Astrocyte of the hippocampus (primary cell): ENCODE measurements at regions not wholly inside any gene's neighbourhood (a gene's known extent, or its start where the extent isn't known, plus 50 kb on each side); places are given as distances from the start of the nearest gene placed in this dataset.

Source experiments
- DNase-seq: peaks from one replicate; pipeline ENCODE4 v3.0.0; 2011; ENCODE audit warnings: low read depth, low spot score

DNA sequence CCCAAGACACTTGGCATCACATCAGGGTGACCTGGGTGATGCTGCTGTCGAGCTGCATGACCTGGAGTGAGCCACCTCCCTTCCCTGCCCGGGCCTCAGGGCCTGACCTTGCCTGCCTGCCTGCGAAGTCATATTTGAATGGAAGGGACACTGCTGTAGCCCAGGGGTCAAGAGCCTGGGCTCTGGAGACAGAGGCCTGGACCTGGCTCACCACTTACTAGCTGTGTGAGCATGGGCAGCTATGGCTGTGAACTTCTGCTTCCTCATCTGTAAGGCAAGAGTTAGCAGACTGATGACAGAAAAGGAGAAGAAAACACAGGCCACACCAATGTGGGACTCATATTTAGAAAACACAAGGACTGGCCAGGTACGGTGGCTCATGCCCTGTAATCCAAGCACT lies 118.7 kb downstream of the ZFP36L2 start:
- no peak for DNase-seq

DNA sequence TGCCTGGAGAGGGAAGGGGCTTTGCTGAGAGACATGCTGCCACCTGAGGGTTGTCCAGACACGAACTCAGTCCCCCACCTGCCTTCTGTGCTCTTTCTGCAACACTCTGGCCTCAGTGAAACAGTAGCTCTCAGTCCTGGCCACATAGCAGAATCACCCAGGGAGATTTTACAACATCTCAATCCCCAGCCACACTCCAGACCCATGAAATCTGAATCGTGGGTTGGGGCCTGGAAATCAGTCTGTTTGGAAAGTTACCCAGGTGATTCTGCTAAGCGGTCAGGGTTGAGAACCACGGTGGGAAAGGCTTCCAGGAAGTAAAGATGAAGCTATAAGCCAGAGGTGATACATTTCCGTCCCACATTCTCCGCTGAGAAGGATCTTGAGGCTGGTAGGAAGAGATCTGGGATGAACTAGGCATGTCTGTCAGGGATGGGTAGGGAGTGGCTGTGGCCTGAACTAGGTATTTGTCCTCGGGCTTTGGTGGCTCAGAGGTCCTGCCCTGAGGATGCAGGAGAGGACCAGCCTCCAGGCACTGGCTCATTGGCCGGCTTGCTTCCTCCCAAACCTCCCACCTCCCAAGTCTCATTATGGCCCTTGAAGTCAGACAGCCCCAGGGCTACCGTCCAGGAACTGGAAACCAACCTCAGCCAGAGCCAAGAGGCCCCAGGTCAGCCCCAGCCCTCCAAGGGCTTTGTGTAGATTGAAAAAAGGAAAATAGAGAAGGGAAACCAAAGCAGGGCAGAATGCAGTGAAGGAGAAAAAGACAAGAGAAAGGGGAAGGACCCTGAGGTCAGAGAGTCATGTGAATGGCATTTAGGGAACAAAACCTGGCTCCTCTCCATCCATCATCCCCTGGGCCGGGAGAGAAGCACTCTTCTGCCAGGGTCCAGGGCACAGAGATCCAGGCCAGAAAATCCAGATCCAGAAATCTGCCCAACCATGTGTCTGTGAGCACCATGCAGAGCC lies 119.6 kb downstream of the ZFP36L2 start:
- peak; percentile 63 for DNase-seq

DNA sequence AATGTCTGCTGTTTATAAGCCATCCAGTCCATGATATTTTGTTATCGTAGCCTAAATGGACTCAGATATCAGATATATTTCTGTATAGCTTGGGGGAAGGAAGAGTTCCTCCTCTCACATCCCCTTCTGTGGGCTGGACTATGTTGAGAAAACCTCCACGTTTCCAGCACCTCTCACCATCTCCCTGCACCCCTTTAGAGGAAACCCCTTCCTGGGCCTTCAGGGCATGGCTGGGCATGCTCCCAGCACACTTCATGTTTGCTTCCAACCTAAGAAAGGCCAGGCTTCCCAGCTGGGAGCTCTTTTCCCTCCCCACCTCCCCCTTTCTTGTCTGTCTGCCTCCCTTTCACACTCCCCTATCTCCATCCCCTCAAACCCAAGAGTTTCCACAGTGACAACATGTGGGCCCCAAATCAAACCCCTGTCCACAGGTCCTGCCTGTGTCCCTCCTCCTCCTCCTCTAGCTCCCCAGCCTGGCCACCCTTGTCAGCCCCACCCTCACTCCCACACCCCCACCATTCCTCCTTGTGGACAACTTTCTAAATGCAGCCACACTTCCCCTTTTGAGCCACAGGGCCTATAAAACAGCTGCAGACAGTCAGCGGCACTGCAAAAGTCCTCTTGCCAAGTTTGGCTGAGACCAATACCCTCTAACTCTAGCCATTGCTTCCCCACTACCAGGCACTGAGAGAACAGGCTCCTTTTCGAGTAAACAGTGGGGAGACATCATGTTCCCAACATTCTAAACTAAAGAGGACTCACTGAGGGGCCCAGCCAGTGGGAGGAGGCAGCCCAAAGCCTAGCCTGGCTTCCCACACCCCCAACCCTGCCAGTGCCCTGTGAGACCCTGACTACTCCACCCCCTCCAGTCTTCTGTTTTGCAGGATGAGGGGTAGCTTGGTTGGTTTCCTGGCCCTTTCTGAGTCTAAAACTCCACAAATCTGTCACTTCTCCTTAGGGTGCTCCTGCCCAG lies 120.5 kb downstream of the ZFP36L2 start:
- no peak for DNase-seq

DNA sequence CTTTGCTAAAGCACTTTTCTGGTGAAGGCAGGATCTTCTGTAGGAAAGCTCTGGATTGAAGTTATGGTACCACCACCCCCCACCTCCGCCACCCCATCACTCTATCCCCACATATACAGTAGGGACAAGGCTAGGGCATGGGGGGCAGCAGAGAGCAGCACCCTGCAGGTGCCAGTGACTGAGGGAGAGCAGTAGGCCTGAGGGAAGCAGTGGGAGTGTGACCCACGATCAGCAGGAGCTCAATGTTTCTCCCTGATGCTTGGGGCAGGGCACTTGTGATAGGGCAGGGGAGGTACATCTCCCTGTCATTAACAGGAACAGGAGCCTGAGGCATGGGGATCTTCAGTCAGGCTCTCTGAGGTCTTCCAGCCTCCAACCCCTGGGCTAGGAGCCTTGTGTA lies 121.6 kb downstream of the ZFP36L2 start:
- no peak for DNase-seq

DNA sequence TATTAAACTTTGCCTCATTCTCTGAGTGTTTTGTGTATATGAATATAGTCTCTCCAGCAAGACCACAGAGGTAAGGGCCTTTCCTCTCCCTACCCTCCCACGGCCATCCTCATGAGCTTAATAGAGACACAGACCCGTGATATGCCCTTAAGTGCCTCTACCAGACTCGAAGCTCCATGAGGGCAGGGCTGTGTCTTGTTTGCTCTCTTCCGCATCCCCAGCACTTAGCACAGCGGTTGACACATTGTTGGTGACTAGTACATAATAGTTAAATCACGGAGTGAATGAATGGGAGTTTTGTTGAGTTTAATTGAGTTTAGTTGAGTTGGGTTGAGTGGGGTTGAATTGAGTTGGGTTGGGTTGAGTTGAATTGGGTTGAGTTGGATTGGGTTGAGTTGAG lies 122.3 kb downstream of the ZFP36L2 start:
- DNase-seq, result no peak

DNA sequence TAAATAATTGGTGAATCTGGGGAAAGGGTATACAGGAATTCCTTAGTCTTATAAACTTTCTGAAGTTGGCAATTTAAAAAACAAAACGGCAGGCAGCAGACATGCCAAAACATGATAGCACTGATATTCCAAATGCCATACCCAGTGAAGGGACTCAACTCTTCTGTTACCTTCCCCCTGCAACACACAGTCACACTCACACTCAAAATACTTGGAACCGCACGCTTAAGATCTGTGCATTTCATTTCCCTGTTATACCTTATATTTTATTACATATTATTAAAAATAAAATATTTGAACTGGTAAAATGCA lies 123.4 kb downstream of the ZFP36L2 start:
- DNase-seq, result no peak

DNA sequence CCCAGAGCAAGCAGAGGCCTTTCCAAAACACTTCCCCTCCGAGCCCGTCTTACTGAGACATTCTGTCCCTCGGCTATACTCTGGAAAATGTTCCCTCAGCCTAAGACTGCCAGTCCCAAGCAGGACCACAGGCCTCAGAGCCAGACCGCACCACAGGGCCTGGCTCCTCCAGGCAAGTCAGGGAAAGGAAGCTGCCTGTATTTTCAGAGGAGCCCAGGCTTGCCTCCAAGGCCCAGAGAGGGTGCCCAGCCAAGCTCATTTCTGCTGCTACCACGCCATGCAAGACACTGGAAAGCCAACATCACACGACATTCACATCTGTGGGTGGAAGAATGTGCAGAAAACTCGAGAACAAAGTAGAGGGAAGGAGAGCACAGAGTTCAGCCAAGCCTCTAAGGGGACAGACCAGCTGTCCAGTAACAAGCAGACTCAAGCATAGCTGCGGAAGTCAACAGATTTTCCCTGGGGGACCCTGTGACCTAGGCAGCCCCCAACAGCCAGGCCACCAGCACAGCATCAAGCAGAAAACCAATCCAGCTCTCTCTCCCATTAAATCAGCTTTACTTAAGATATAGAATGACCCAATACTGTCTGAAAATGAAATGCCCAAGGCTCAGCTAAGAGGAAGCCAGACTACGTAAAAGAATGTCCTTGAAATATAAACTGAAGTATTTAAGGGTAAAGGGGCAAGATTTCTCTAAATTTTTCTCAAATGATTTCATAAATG lies 123.9 kb downstream of the ZFP36L2 start:
- DNase-seq, result no peak

DNA sequence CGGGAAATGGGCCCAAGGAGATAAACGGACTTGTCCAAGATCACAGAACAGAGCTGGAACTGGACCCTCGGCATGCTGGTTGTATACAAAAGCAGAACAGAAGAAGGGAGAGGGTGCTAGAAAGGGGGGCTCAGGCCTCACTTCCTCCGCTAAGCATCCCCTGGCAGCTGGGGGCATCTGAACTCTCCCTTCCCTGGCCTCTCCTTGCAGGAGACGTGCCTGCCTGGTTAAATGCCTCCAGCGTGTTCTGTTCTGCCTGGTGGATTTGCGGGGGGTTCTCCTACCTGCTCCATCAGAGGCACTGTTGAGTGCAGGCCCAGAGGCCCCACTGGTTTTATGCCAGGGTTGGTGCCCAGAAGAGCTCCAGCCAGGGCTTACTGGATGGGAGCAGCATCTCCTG lies 124.7 kb downstream of the ZFP36L2 start:
- DNase-seq, result no peak

DNA sequence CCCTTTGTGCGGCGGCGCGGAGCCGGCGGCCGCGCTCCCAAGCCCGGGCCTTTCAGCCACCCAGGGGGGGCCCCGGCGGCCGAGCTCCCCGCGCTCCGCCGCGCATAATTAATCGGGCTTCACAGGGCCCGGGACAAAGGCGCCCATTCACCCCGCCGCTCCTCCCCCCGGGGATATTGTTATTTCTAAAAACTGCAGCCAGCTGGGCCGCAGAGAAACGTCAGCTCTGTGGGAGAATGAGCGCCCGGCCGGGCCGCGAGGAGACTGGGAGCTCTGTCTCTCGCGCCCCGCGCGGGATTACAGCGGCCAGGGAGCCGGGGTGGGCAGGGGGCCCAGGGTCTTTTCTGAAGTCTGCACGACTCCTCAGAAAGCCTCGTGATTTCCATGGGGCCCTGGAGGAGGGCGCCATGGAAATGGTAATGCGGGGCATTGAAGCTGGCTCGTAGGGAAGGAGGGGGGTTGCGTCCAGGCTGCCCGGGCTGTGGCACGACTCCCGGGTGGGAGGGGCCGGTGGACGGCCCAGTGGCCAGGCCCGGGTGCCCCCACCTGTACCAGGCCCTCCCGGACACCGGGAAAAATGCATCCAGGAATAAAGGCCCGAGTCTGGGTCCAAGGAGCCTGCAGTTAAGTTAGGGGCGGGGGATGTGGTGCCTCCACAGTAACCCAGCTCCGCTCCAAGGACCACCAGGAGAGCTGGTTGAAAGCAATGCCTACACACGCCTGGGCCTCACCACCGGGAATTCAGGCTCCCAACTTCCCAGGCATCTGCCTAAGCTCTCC lies 125.3 kb downstream of the ZFP36L2 start:
- DNase-seq, result peak; percentile 93

DNA sequence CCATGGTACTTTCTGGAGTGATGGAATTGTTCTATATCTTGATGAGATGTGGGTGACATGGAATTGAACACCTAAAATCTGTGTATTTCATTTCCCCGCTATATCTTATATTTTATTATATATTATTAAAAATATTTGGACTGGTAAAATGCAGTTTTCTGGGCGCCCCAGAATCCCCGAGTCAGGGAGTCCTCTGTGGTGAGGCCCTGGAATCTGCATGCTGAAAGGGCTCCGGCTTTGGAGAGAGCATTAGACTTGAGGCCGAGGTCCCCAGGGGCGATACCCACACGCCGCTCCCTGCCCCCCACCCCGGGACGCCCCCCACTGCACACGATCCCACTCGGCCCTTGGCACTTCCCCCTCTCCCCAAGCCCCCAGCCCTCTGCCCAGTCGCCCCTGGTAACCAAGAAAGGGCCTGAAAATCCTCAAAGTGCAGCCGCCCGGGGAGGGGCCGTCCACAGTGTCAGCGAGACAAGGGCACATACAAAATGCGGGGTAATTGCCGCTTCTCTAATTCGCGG lies 126.0 kb downstream of the ZFP36L2 start:
- no peak for DNase-seq

DNA sequence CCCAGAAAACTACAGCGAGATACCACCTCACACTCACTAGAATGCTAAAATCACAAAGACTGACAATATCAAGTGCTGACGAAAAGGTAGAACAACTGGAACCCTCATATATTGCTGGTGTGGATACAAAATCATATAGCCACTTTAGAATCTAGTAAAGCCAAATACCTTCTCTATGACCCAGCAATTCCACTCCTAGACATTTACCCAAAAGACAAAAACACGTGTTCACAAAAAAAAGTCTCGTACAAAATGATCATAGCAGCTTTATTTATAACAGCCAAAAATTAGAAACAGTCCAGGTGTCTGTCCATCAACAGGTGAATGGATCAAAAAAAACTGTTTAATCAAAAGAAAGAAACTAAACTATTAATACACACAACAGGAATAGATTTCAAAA lies 126.6 kb downstream of the ZFP36L2 start:
- DNase-seq, result no peak

DNA sequence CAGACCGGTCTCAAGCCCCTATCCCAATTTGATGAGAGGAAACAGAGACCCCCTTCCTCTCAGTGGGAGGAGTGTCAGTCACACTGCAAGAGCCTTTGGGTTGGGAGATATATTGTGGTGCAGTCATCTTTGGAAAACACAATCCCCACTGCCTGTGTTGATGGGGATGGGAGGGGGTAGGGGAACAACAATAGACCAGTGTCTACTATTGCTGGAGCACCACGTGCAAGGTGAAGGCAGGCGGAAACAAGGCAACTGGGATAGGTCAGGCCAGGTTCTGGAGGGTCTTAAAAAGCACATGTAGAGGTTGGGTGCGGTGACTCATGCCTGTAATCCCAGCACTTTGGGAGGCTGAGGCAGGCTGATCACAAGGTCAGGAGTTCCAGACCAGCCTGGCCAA lies 127.9 kb downstream of the ZFP36L2 start:
- DNase-seq, result no peak

DNA sequence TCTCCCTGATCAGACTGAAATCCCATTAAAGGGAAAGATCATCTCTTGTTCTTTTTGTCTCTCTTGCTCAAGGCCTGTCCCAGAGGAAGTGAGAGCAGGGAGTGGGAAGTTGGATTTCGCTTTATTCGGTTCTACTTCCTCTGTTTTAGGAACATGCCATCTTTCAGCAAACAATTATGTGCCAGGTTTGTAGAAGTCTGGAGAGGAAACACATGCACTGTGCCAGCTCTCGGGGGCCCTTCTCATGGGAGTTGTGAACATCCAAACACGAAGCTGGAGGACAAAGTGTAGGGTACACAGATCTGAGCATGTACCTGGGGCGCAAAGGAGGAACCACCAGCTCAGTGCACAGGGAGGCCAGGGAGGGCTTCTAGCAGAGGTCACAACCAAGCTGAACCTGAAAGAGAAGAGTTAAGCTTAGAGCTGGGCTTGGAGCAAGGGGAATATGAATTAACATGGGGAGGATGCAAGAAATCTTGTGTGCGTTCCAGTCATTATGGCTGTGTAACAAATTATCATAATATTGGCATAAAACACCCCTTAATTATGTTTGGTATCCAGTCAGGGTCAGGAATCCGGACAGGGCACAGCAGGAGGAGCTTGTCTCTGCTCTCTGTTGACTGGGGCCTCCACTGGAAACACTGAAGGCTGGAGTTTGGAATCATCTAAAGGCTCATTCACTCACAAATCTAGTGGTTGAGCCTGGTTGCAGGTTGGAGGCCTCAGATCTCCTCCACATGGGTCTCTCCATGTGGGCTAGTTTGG lies 128.6 kb downstream of the ZFP36L2 start:
- no peak for DNase-seq

DNA sequence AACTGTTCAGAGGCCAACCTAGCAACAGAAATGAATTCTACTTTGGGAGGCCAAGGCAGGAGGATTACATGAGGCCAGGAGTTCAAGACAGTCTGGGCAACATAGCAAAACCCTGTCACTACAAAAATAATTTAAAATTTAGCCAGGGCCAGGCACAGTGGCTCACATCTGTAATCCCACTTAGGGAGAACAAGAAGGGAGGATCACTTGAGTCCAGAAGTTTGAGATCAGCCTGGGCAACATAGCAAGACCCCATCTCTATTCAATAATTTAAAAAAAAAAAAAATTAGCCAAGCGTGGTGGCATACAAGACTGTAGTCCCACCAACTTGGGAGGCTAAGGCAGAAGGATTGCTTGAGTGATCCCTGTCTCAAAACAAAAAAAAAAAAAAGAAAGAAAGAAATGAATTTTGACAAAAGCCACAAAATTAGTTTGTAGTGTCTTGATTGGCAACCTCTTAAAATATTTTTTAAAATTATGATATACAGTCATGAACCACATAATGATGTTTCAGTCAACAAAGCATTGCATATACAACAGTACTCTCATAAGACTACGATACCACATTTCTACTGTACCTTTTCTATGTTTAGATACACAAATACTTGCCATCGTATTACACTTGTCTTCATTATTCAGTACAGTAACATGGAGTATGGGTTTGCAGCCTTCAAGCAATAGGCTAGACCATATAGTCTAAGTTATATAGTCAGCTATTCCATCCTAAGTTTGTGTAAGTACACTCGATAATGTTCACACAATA lies 130.7 kb downstream of the ZFP36L2 start:
- DNase-seq, result no peak

DNA sequence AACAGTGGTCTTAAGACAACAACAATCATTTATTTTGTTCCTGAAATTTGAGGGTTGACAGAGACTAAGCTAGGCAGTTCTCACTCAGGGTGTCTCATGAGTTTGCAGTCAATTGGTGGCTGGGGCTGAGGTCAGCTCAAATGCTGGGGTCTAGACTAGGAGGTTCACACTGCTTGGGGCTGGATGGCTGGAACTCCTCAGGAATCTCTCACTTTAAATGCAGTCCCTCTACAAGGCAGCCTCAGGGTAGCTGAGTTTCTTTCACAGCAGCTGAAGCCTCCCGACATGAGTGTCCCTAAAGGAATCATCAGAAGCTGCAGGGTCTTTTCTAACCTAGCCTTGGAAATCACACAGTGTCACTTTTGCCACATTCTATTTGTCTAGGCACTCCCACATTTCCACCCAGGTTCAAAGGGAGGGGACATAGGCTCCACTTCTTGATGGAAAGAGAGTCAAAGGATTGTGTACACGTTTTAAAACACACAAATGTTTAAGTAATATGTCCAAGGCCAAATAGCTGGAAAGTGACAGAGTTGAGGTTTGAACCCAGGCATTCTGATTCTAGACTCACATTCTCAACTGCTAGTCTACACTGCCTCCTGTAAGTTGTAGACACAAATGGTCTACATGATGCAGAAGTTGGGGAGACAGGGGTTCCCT lies 133.8 kb downstream of the ZFP36L2 start:
- no peak for DNase-seq

DNA sequence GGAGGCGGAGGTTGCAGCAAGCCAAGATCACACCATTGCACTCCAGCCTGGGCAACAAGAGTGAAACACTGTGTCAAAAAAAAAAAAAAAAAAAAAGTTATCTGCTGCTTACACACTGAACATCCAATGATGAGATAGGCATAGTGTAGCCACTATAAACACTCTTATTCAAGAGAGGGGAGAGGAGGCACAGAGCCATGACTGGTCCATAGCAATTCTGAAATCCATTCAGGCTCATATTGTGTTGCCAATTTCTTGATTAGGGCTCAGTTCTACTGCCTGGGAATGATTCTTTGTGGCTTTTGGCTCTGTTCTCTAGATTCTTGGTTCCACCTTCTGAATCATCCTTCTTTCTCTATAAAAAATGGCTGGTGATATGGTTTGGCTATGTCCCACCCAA lies 136.1 kb downstream of the ZFP36L2 start:
- DNase-seq, result no peak

DNA sequence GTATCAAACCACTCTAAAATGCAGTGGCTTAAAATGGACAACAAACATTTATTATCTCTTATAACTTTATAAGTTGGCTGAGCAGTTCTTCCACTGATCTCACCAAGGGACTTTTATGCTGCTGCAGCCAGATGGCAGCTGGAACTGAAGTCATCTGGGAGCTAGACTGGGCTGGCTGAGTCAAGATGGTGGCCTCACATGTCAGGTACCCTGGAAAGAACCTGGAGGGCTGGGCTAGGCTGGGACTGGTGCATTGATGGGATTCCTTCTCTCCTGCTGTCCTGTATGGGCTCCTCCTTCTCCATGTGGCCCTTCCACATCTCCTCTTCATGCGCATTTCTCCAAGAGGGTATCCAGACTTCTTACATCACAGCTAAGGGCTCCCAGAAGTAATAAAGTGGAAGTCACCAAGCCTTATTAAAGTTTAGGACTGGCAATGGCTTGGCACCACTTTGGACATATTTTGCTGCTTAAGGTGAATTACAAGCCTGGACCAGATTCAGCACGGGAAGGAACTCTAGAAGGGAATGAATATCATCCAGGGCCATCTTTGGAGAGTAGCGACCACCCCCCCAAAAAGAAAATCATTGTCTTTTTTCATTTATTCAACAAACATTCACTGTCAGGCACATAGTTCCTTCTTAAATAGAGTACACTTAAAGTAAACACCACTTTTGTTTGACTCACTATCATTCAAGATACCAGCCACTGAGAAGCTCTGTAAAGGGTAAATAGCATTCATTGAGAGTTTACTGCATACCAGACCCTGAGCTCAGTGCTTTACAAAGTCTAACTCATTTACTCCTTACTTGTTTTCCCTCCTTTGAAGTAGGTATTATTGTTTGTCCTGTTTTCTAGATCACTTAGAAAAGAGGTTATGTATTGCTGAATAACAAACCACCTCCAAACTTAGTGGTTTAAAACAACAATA lies 138.0 kb downstream of the ZFP36L2 start:
- peak; percentile 53 for DNase-seq

DNA sequence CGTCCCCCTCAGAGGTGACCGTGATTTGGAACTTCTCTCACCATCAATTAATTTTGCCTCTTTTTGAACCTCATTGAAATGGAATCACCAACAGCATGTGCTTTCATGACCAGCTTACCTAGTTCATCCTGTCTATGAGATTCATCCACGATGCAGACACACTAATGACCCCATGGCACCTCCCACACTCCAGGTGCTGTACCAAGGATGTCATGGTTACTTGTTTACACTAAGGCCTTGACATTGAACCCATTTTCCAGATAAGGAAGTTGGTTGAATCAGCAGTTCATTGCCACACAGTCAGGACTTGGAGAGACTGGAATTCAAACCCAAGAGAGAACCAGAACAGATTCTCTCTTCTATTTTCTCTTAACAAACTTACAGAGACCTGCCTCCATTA lies 139.0 kb downstream of the ZFP36L2 start:
- DNase-seq, result no peak
